ENCODE measurements at regions not wholly inside any gene's neighbourhood (a gene's known extent, or its start where the extent isn't known, plus 50 kb on each side); places are given as distances from the start of the nearest gene placed in this dataset.

GRCh38 chr6:137722749-137723272 is 144.2 kb upstream of the TNFAIP3 start:
- Histone ChIP-seq H3K4me1 (ENCODE audit: control insufficient read depth in 1 of 2, low read depth in 2 of 2) (no peaks in the 10 kb centered on the region), H3K9me3 (no peaks in the 10 kb centered on the region), H3K27ac (no peak overlapping the region), H3K4me3 (no peak overlapping the region), H3K36me3 (no peaks in the 10 kb centered on the region), H3K27me3 (replicated peaks; ENCODE audit: insufficient read depth) (no peaks in the 10 kb centered on the region)
- DNase-seq (ENCODE audit: low spot score) (no peak), ATAC-seq (ENCODE audit: insufficient number of reproducible peaks, low FRiP score, low read depth) (no peak)
- TF ChIP-seq, protein P1, sequence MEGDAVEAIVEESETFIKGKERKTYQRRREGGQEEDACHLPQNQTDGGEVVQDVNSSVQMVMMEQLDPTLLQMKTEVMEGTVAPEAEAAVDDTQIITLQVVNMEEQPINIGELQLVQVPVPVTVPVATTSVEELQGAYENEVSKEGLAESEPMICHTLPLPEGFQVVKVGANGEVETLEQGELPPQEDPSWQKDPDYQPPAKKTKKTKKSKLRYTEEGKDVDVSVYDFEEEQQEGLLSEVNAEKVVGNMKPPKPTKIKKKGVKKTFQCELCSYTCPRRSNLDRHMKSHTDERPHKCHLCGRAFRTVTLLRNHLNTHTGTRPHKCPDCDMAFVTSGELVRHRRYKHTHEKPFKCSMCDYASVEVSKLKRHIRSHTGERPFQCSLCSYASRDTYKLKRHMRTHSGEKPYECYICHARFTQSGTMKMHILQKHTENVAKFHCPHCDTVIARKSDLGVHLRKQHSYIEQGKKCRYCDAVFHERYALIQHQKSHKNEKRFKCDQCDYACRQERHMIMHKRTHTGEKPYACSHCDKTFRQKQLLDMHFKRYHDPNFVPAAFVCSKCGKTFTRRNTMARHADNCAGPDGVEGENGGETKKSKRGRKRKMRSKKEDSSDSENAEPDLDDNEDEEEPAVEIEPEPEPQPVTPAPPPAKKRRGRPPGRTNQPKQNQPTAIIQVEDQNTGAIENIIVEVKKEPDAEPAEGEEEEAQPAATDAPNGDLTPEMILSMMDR (IDR thresholded peaks at IDR 0.05) = no peak

DNA sequence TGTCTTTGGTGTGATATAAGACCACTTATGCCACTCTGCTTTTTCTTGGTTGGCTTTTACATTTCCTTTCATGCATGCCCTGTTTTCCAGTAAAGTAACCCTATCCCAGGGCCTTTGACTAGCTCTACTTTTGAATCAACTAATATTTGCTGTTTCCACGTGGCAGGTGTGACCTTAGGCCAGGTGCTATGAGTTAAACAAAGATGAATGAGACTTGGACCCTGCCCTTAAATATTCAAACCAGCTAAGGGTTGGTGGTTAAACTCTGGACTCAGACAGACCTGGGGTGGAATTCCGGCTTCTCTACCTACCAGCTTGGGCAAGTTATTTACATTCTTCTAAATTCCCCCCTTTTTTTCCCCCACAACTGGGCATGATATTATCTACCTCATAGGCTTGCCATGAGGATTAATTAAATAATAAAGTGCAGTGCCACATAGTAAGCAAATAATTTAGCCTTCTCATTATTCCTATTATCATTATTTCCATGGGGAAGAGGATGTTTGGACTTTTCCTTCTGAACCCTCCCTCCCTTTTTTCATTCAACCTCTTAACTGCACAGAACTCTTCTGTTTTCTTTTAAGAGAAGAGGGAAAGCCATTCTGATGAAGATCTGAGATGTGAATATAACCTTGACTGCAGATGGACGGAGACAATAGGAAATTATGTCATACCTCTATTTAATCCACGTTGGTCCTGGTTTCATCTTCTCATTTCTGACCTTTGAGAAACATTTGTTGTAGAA is 143.6 kb upstream of the TNFAIP3 start:
- TF ChIP-seq, protein P1 (IDR thresholded peaks at IDR 0.05) = no peak
- Histone ChIP-seq H3K36me3 (no peaks in the 10 kb centered on the region), H3K27me3 (replicated peaks; ENCODE audit: insufficient read depth) (no peaks in the 10 kb centered on the region), H3K27ac (no peak overlapping the region), H3K4me3 (no peak overlapping the region), H3K4me1 (ENCODE audit: control insufficient read depth in 1 of 2, low read depth in 2 of 2) (peaks cover 0 to 2% of the 10 kb centered on the region in 2 donors), H3K9me3 (no peaks in the 10 kb centered on the region)
- DNase-seq (ENCODE audit: low spot score) (no peak), ATAC-seq (ENCODE audit: insufficient number of reproducible peaks, low FRiP score, low read depth) (no peak)

GRCh38 chr6:137724018-137724403 is 143.0 kb upstream of the TNFAIP3 start:
- peaks cover 3 to 8% of the 10 kb centered on the region in 2 donors for H3K4me1 ChIP-seq (ENCODE audit: control insufficient read depth in 1 of 2, low read depth in 2 of 2)
- no peak overlapping the region for H3K4me3 ChIP-seq
- H3K36me3 ChIP-seq = no peaks in the 10 kb centered on the region
- no peak for ATAC-seq (ENCODE audit: insufficient number of reproducible peaks, low FRiP score, low read depth)
- no peaks in the 10 kb centered on the region for H3K27me3 ChIP-seq (replicated peaks; ENCODE audit: insufficient read depth)
- no peak for DNase-seq (ENCODE audit: low spot score)
- H3K27ac ChIP-seq = no peak overlapping the region
- TF ChIP-seq, protein P1 (IDR thresholded peaks at IDR 0.05) = no peak
- no peaks in the 10 kb centered on the region for H3K9me3 ChIP-seq

GRCh38 chr6:137724495-137725211 is 142.4 kb upstream of the TNFAIP3 start:
- ATAC-seq (ENCODE audit: insufficient number of reproducible peaks, low FRiP score, low read depth) (no peak), DNase-seq (ENCODE audit: low spot score) (no peak)
- Histone ChIP-seq H3K27ac (no peak overlapping the region), H3K9me3 (no peaks in the 10 kb centered on the region), H3K4me3 (no peak overlapping the region), H3K27me3 (replicated peaks; ENCODE audit: insufficient read depth) (no peaks in the 10 kb centered on the region), H3K4me1 (ENCODE audit: control insufficient read depth in 1 of 2, low read depth in 2 of 2) (peaks cover 3 to 8% of the 10 kb centered on the region in 2 donors), H3K36me3 (no peaks in the 10 kb centered on the region)
- TF ChIP-seq, protein P1 (IDR thresholded peaks at IDR 0.05) = no peak

DNA sequence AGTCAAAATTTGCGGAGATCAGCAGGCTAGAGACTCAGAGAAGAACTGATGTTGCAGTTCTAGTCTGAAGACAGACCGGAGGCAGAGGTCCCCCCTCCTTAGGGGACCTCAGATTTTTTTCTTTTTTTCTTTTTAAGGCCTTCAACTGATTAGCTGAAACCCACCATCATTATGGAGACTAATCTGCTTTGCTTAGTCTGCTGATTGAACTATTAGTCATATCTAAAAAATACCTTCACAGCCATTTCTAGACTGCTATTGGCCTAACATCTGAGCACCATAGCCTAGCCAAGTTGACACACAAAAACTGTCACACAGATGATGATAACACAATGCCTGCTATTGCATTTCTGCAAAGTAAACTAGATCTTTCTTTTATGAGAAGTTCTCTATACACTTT is 141.1 kb upstream of the TNFAIP3 start:
- TF ChIP-seq, protein P1 (IDR thresholded peaks at IDR 0.05) = no peak
- H3K36me3 ChIP-seq = no peaks in the 10 kb centered on the region
- H3K4me3 ChIP-seq = no peak overlapping the region
- no peaks in the 10 kb centered on the region for H3K9me3 ChIP-seq
- H3K27me3 ChIP-seq (replicated peaks; ENCODE audit: insufficient read depth) = no peaks in the 10 kb centered on the region
- H3K27ac ChIP-seq = no peak overlapping the region
- no peak for DNase-seq (ENCODE audit: low spot score)
- H3K4me1 ChIP-seq (ENCODE audit: control insufficient read depth in 1 of 2, low read depth in 2 of 2) = peaks cover 3 to 8% of the 10 kb centered on the region in 2 donors
- ATAC-seq (ENCODE audit: insufficient number of reproducible peaks, low FRiP score, low read depth) = no peak

Data from thoracic aorta (tissue), 2 donors.